WTC11 (cell line): ENCODE measurements at regions not wholly inside any gene's neighbourhood (a gene's known extent, or its start where the extent isn't known, plus 50 kb on each side); places are given as distances from the start of the nearest gene placed in this dataset.

Experiments
- ATAC-seq: fragments of 200-7000 bp; cut with Tn5 transposase; 2 replicates; pipeline ENCODE4 v1.10.0; 2021; ENCODE audit warnings: mild to moderate bottlenecking, moderate library complexity
- CTCF ChIA-PET: fragments of 300-600 bp; sonication (Branson Sonifier 250); formaldehyde crosslinking; loops from one replicate; lab custom pipeline; 2021; ENCODE audit warnings: antibody characterized with exemption; lab: Charles Lee
- POLR2A ChIA-PET: fragments of 350-600 bp; sonication (Branson Sonifier 250); formaldehyde crosslinking; loops from one replicate; lab custom pipeline; 2021; ENCODE audit warnings: antibody characterized with exemption; lab: Charles Lee
- DNase-seq: peaks from one replicate; pipeline ENCODE4 v3.0.0; 2021; ENCODE audit warnings: low spot score
- H3K27ac Mint-ChIP-seq: 2 replicates; pipeline ENCODE4 v1.8.0; 2021; ENCODE audit warnings: mixed read lengths
- H3K27me3 Mint-ChIP-seq: 2 replicates; pipeline ENCODE4 v1.8.0; 2021; ENCODE audit warnings: low read depth, mild to moderate bottlenecking, moderate library complexity, mixed read lengths
- H3K36me3 Mint-ChIP-seq: 2 replicates; pipeline ENCODE4 v1.8.0; 2021; ENCODE audit warnings: mixed read lengths
- H3K4me1 Mint-ChIP-seq: 2 replicates; pipeline ENCODE4 v1.8.0; 2022; ENCODE audit warnings: mixed read lengths
- H3K4me3 Mint-ChIP-seq: 2 replicates; pipeline ENCODE4 v1.8.0; 2021; ENCODE audit warnings: mild to moderate bottlenecking, moderate library complexity, mixed read lengths
- H3K9me3 Mint-ChIP-seq: 2 replicates; pipeline ENCODE4 v1.8.0; 2021; ENCODE audit warnings: mixed read lengths
- AR ChIP-seq: fragments of 250-450 bp; sonication (Bioruptor Pico); IDR thresholded peaks from 2 replicates; pipeline ENCODE4 v1.9.0; 2021; ENCODE audit warnings: mild to moderate bottlenecking
- ATF1 ChIP-seq: sonication (generic); formaldehyde crosslinking; IDR thresholded peaks from 2 replicates; pipeline ENCODE4 v1.8.1; 2023; ENCODE audit warnings: mild to moderate bottlenecking, moderate library complexity, missing genetic modification reagents
- E2F4 ChIP-seq: sonication (generic); formaldehyde crosslinking; IDR thresholded peaks from 2 replicates; pipeline ENCODE4 v1.8.1; 2022; ENCODE audit warnings: low read depth, mild to moderate bottlenecking, moderate library complexity, missing genetic modification reagents, borderline replicate concordance
- FOXJ3 ChIP-seq: sonication (generic); formaldehyde crosslinking; IDR thresholded peaks from 2 replicates; pipeline ENCODE4 v1.9.0; 2021; ENCODE audit warnings: missing genetic modification reagents, mild to moderate bottlenecking, borderline replicate concordance
- IRF1 ChIP-seq: sonication (generic); formaldehyde crosslinking; IDR thresholded peaks from 2 replicates; pipeline ENCODE4 v1.8.0; 2023; ENCODE audit warnings: missing genetic modification reagents
- NFE2L1 ChIP-seq: sonication (generic); formaldehyde crosslinking; IDR thresholded peaks from 2 replicates; pipeline ENCODE4 v1.8.1; 2023; ENCODE audit warnings: missing genetic modification reagents
- NR3C1 ChIP-seq: sonication (generic); formaldehyde crosslinking; conservative IDR thresholded peaks from 2 replicates; pipeline ENCODE4 v1.8.1; 2023; ENCODE audit warnings: low read depth, mild to moderate bottlenecking, missing genetic modification reagents
- RORB ChIP-seq: fragments of 250-450 bp; sonication (Bioruptor Pico); IDR thresholded peaks from 2 replicates; pipeline ENCODE4 v1.9.0; 2021; ENCODE audit warnings: mild to moderate bottlenecking
- TEAD4 ChIP-seq: sonication (generic); formaldehyde crosslinking; IDR thresholded peaks from 2 replicates; pipeline ENCODE4 v1.8.0; 2022; ENCODE audit warnings: mild to moderate bottlenecking, missing genetic modification reagents
- TP53 ChIP-seq: sonication (generic); formaldehyde crosslinking; IDR thresholded peaks from 2 replicates; pipeline ENCODE4 v1.8.1; 2023; ENCODE audit warnings: mild to moderate bottlenecking, missing genetic modification reagents
- USF1 ChIP-seq: sonication (generic); formaldehyde crosslinking; IDR thresholded peaks from 2 replicates; pipeline ENCODE4 v1.8.0; 2022; ENCODE audit warnings: mild to moderate bottlenecking, missing genetic modification reagents
- USF2 ChIP-seq: sonication (generic); formaldehyde crosslinking; IDR thresholded peaks from 2 replicates; pipeline ENCODE4 v1.8.1; 2023; ENCODE audit warnings: mild to moderate bottlenecking, missing genetic modification reagents, moderate library complexity
- ZMAT4 ChIP-seq: fragments of 250-450 bp; sonication (Bioruptor Pico); IDR thresholded peaks from 2 replicates; pipeline ENCODE4 v1.9.0; 2021; ENCODE audit warnings: mild to moderate bottlenecking
- ZNF425 ChIP-seq: fragments of 250-450 bp; sonication (Bioruptor Pico); conservative IDR thresholded peaks from 2 replicates; pipeline ENCODE4 v1.9.0; 2021; ENCODE audit warnings: mild to moderate bottlenecking
- ZNF512 ChIP-seq: sonication (generic); formaldehyde crosslinking; IDR thresholded peaks from 2 replicates; pipeline ENCODE4 v1.8.1; 2022; ENCODE audit warnings: missing genetic modification reagents, borderline replicate concordance

GRCh38 chr16:85557971-85558657, 55.0 kb upstream of the GSE1 start (continued):
- TF ChIP-seq TEAD4 (CRISPR knock-in tag) (no peak), ZNF512 (no peak), USF2 (CRISPR knock-in tag) (no peak), NR3C1 (CRISPR knock-in tag) (no peak), IRF1 (CRISPR knock-in tag) (no peak), NFE2L1 (CRISPR knock-in tag) (no peak), TP53 (CRISPR knock-in tag) (no peak), AR (CRISPR knock-in tag) (no peak), ZNF425 (CRISPR knock-in tag) (no peak), E2F4 (CRISPR knock-in tag) (no peak), RORB (CRISPR knock-in tag) (no peak), USF1 (peak; percentile 55; the same call in 1 of the 2 replicates), ATF1 (CRISPR knock-in tag) (no peak), ZMAT4 (CRISPR knock-in tag) (no peak), FOXJ3 (CRISPR knock-in tag) (no peak)

GRCh38 chr16:85560932-85561247, 52.2 kb upstream of the GSE1 start:
- H3K27ac Mint-ChIP-seq = no peak overlapping the region
- H3K9me3 Mint-ChIP-seq = no peaks in the 10 kb centered on the region
- no peak for TF ChIP-seq RORB (CRISPR knock-in tag)
- H3K27me3 Mint-ChIP-seq = no peaks in the 10 kb centered on the region
- H3K4me1 Mint-ChIP-seq = peaks cover 71% of the 10 kb centered on the region
- CTCF ChIA-PET = interaction anchor here (0.7 to 7.9 kb wide), 11 partner anchors 9 to 391 kb away, joined by 3 to 60 read pairs (median 3); no protein-coding TSS in a partner anchor
- H3K36me3 Mint-ChIP-seq = no peaks in the 10 kb centered on the region
- no peak for ATAC-seq
- no peak overlapping the region for H3K4me3 Mint-ChIP-seq
- POLR2A ChIA-PET = interaction anchor here (1.7 kb wide), 1 partner anchor 22 kb away, joined by 9 read pairs; no protein-coding TSS in a partner anchor
- no peak for DNase-seq
